GM18502 (cell line): ENCODE measurements at regions not wholly inside any gene's neighbourhood (a gene's known extent, or its start where the extent isn't known, plus 50 kb on each side); places are given as distances from the start of the nearest gene placed in this dataset.
A peak's percentile ranks its signal among the peaks of the same experiment; 100 is the strongest.

Experiments used
- ATAC-seq: cut with Tn5 transposase; IDR thresholded peaks from one replicate; pipeline ENCODE4 v1.9.1; 2021; ENCODE audit warnings: mild to moderate bottlenecking; ENCODE audit not compliant: unreplicated experiment, poor library complexity

- peak; percentile 100 for ATAC-seq
Observed at GRCh38 chr13:47036294-47037008, 139.6 kb upstream of the HTR2A start.

- ATAC-seq = no peak
Observed at GRCh38 chr13:47033216-47033615, 136.4 kb upstream of the HTR2A start.

- ATAC-seq = no peak
Observed at GRCh38 chr13:47027780-47028437, 131.1 kb upstream of the HTR2A start.

GRCh38 chr13:47025791-47026447, 129.1 kb upstream of the HTR2A start:
- ATAC-seq = no peak

GRCh38 chr13:47019977-47020376, 123.1 kb upstream of the HTR2A start:
- no peak for ATAC-seq

GRCh38 chr13:47017476-47017875, 120.6 kb upstream of the HTR2A start:
- ATAC-seq = no peak

- no peak for ATAC-seq
Observed at GRCh38 chr13:47008318-47008717, 111.5 kb upstream of the HTR2A start.

- no peak for ATAC-seq
Observed at GRCh38 chr13:47005756-47006414, 109.0 kb upstream of the HTR2A start.

GRCh38 chr13:47004540-47004939, 107.7 kb upstream of the HTR2A start:
- ATAC-seq = no peak

GRCh38 chr13:47004027-47004426, 107.2 kb upstream of the HTR2A start:
- no peak for ATAC-seq

- no peak for ATAC-seq
Observed at GRCh38 chr13:47000165-47000564, 103.3 kb upstream of the HTR2A start.

- ATAC-seq = peak; percentile 41
Observed at GRCh38 chr13:46996316-46997030, 99.6 kb upstream of the HTR2A start.

- peak; percentile 96 for ATAC-seq
Observed at GRCh38 chr13:46995874-46996273, 99.0 kb upstream of the HTR2A start.

- ATAC-seq = no peak
Observed at GRCh38 chr13:46994492-46994891, 97.6 kb upstream of the HTR2A start.

- no peak for ATAC-seq
Observed at GRCh38 chr13:46992383-46992952, 95.6 kb upstream of the HTR2A start.

GRCh38 chr13:46983881-46984280, 87.0 kb upstream of the HTR2A start:
- ATAC-seq = peak; percentile 76

- peak; percentile 91 for ATAC-seq
Observed at GRCh38 chr13:46982856-46983582, 86.2 kb upstream of the HTR2A start.

GRCh38 chr13:46975173-46975572, 78.3 kb upstream of the HTR2A start:
- ATAC-seq = no peak

GRCh38 chr13:46968450-46968849, 71.6 kb upstream of the HTR2A start:
- ATAC-seq = no peak
